ENCODE measurements at regions not wholly inside any gene's neighbourhood (a gene's known extent, or its start where the extent isn't known, plus 50 kb on each side); places are given as distances from the start of the nearest gene placed in this dataset.

GRCh38 chr16:86018941-86019340, 120.0 kb downstream of the IRF8 start:
- intact Hi-C loops (cut with micrococcal nuclease), result loop anchor here in 1 of 2 donors (5.0 kb wide), 2 partner anchors 37 to 117 kb away; no protein-coding TSS in a partner anchor
- H3K27me3 Mint-ChIP-seq (ENCODE audit: low read depth in 3 of 3), result peaks cover 11 to 30% (median 13%) of the 10 kb centered on the region in 3 donors
- Histone ChIP-seq H2AFZ (ENCODE audit: insufficient read depth, low read depth, low read length, poor library complexity, severe bottlenecking) (no peak overlapping the region), H4K20me1 (ENCODE audit: insufficient read depth, low read length) (no peaks in the 10 kb centered on the region), H3K4me1 (ENCODE audit: control insufficient read depth in 1 of 2, insufficient read depth in 2 of 2, low read length in 2 of 2) (peaks cover 17 to 19% of the 10 kb centered on the region in 2 donors), H3K79me2 (ENCODE audit: insufficient read depth, low read length) (no peaks in the 10 kb centered on the region), H3K4me3 (replicated peaks in 1 of 3; ENCODE audit: low read depth in 2 of 3, low read length in 3 of 3) (no peak overlapping the region), H3K4me2 (replicated peaks; ENCODE audit: extremely low read depth, low read length, poor library complexity, severe bottlenecking) (peak overlapping the region; percentile 41), H3K36me3 (replicated peaks in 1 of 2; ENCODE audit: control insufficient read depth in 1 of 2, insufficient read depth in 2 of 2, low read length in 2 of 2) (no peaks in the 10 kb centered on the region), H3K9me3 (replicated peaks in 1 of 2; ENCODE audit: control insufficient read depth in 1 of 2, insufficient read depth in 1 of 2, low read length in 2 of 2) (peaks cover 21 to 22% of the 10 kb centered on the region in 2 donors), H3K27ac (ENCODE audit: low read depth in 1 of 2, low read length in 2 of 2) (peak overlapping the region; percentile 79 to 80), H3K9ac (ENCODE audit: insufficient read depth, low read length, poor library complexity, severe bottlenecking) (no peak overlapping the region), H3K27me3 (ENCODE audit: control insufficient read depth in 2 of 2, insufficient read depth in 2 of 2, low read length in 2 of 2) (no peaks in the 10 kb centered on the region)
- peaks cover 10 to 30% (median 22%) of the 10 kb centered on the region in 7 donors for H3K9me3 Mint-ChIP-seq
- WGBS (ENCODE audit: insufficient coverage), result 68% methylated on average over 3 of the region's 8 CpGs
- peak overlapping the region; percentile 87 to 95 (median 92) for H3K27ac Mint-ChIP-seq
- DNase-seq, result no peak
- H3K4me3 Mint-ChIP-seq, result no peak overlapping the region
- H3K36me3 Mint-ChIP-seq, result no peaks in the 10 kb centered on the region
- TF ChIP-seq, protein P1, sequence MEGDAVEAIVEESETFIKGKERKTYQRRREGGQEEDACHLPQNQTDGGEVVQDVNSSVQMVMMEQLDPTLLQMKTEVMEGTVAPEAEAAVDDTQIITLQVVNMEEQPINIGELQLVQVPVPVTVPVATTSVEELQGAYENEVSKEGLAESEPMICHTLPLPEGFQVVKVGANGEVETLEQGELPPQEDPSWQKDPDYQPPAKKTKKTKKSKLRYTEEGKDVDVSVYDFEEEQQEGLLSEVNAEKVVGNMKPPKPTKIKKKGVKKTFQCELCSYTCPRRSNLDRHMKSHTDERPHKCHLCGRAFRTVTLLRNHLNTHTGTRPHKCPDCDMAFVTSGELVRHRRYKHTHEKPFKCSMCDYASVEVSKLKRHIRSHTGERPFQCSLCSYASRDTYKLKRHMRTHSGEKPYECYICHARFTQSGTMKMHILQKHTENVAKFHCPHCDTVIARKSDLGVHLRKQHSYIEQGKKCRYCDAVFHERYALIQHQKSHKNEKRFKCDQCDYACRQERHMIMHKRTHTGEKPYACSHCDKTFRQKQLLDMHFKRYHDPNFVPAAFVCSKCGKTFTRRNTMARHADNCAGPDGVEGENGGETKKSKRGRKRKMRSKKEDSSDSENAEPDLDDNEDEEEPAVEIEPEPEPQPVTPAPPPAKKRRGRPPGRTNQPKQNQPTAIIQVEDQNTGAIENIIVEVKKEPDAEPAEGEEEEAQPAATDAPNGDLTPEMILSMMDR (IDR thresholded peaks at IDR 0.05), result no peak
- H3K4me1 Mint-ChIP-seq, result peaks cover 18% of the 10 kb centered on the region

DNA sequence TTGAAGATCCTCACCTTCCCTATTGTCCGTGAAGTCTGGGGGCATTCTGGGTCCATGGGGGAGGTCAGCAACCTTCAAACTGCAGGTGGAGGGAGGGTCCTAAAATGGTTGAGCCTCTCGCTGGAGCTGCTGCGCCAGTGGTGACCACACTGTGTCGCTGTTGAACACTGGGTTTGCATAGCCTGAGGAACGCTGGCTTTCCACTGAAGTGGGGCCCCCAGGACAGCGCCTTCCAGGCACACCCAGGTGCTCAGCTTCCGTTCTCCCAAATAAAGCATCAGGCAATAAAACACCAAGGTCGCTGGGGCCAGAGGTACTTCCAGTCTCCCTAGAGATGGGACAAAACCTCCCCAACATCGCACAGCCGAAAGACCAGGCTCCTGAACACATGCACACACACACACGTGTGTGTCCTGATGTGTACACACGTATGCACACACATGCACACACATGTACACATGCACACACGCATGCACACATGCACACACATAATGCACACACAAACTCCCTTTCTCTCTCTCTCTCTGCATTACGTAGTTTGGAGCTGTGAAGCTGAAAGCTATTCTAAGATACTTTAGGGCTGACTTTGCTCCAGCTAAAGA, 120.6 kb downstream of the IRF8 start:
- Histone ChIP-seq H4K20me1 (ENCODE audit: insufficient read depth, low read length) (no peaks in the 10 kb centered on the region), H3K27me3 (ENCODE audit: control insufficient read depth in 2 of 2, insufficient read depth in 2 of 2, low read length in 2 of 2) (no peaks in the 10 kb centered on the region), H3K36me3 (replicated peaks in 1 of 2; ENCODE audit: control insufficient read depth in 1 of 2, insufficient read depth in 2 of 2, low read length in 2 of 2) (no peaks in the 10 kb centered on the region), H3K4me2 (replicated peaks; ENCODE audit: extremely low read depth, low read length, poor library complexity, severe bottlenecking) (no peak overlapping the region), H3K27ac (ENCODE audit: low read depth in 1 of 2, low read length in 2 of 2) (peak overlapping the region in 1 of 2 donors; percentile 80), H2AFZ (ENCODE audit: insufficient read depth, low read depth, low read length, poor library complexity, severe bottlenecking) (no peak overlapping the region), H3K9me3 (replicated peaks in 1 of 2; ENCODE audit: control insufficient read depth in 1 of 2, insufficient read depth in 1 of 2, low read length in 2 of 2) (peaks cover 23 to 27% of the 10 kb centered on the region in 2 donors), H3K79me2 (ENCODE audit: insufficient read depth, low read length) (no peaks in the 10 kb centered on the region), H3K4me1 (ENCODE audit: control insufficient read depth in 1 of 2, insufficient read depth in 2 of 2, low read length in 2 of 2) (peaks cover 17 to 19% of the 10 kb centered on the region in 2 donors), H3K9ac (ENCODE audit: insufficient read depth, low read length, poor library complexity, severe bottlenecking) (no peak overlapping the region), H3K4me3 (replicated peaks in 1 of 3; ENCODE audit: low read depth in 2 of 3, low read length in 3 of 3) (no peak overlapping the region)
- peak overlapping the region in 4 of 7 donors; percentile 89 to 93 (median 92) for H3K27ac Mint-ChIP-seq
- TF ChIP-seq, protein P1 (IDR thresholded peaks at IDR 0.05), result peak; percentile 28
- H3K27me3 Mint-ChIP-seq (ENCODE audit: low read depth in 3 of 3), result peaks cover 11 to 30% (median 13%) of the 10 kb centered on the region in 3 donors
- H3K9me3 Mint-ChIP-seq, result peaks cover 13 to 35% (median 25%) of the 10 kb centered on the region in 7 donors
- peak overlapping the region in 1 of 2 donors; percentile 30 for H3K4me3 Mint-ChIP-seq
- peaks cover 18% of the 10 kb centered on the region for H3K4me1 Mint-ChIP-seq
- DNase-seq, result peak in 1 of 3 donors; percentile 23
- 73% methylated on average over 14 of the region's 14 CpGs for whole genome bisulfite sequencing (ENCODE audit: insufficient coverage)
- no peaks in the 10 kb centered on the region for H3K36me3 Mint-ChIP-seq
- intact Hi-C loops (cut with micrococcal nuclease), result loop anchor here in 1 of 2 donors (5.0 kb wide), 2 partner anchors 37 to 117 kb away; no protein-coding TSS in a partner anchor
